ENCODE measurements at regions not wholly inside any gene's neighbourhood (a gene's known extent, or its start where the extent isn't known, plus 50 kb on each side); places are given as distances from the start of the nearest gene placed in this dataset.

DNA sequence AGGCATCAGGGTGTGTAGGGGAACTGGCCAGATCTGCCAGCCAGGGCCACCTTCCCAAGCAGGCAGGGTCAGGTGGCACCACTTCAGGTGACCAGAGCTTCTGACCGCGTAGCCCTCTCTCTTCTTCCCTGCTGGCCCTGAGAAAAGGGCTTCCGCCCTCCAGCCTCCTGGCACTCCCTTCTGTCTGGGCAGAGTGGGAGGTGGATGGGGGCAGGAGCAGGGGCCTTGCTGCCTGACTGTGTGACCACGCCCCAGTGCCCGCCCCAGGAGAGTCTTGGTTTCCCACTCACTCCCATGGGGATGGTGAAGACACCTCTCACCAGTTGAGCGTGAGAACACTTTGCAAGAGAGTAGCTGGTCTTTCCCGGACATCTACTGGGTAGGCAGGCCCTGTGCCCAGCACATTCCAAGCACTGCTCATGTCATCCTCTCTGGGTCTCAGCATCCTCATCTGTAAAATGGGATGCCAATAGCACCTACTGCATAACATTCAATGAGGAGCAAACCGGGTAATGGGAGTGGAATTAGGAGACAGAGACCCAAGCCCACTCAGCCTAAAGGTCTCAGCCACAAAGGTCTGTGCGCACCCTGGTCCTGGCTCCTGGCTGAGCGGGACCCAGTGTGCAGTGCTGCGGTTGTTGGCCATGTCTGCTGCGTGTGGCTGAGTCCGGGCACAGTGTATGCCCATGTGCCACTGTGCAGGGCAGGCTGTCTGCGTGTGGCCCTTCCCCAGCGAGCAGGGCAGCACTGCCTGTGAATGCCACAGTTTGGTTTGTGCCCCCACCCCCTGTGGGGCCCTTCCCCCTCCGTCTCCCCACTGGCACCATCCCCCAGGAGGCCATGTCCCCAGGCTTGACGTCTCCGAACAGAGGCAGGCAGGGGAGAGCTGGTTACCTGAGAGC, 179.1 kb upstream of the IER5L start:
- TF ChIP-seq GATA3 (IDR thresholded peaks at IDR 0.05; ENCODE audit: low read depth, low read length) = no peak
- no peak for TF ChIP-seq GATA2 (IDR thresholded peaks at IDR 0.05; ENCODE audit: low read depth, low read length)

Measured in SH-SY5Y (cell line).